ENCODE measurements at regions not wholly inside any gene's neighbourhood (a gene's known extent, or its start where the extent isn't known, plus 50 kb on each side); places are given as distances from the start of the nearest gene placed in this dataset.

- 78 to 86% methylated on average over 4 of the region's 4 CpGs for WGBS, 2 donors
- ATAC-seq (no peak), DNase-seq (no peak)
- Histone ChIP-seq H3K27me3 (no peaks in the 10 kb centered on the region), H3K27ac (no peak overlapping the region), H3K4me3 (no peak overlapping the region), H3K4me1 (no peaks in the 10 kb centered on the region), H3K36me3 (replicated peaks in 1 of 2; ENCODE audit: insufficient read depth in 1 of 2, low read depth in 2 of 2) (no peaks in the 10 kb centered on the region), H3K9me3 (no peaks in the 10 kb centered on the region)
- TF ChIP-seq, protein P1, sequence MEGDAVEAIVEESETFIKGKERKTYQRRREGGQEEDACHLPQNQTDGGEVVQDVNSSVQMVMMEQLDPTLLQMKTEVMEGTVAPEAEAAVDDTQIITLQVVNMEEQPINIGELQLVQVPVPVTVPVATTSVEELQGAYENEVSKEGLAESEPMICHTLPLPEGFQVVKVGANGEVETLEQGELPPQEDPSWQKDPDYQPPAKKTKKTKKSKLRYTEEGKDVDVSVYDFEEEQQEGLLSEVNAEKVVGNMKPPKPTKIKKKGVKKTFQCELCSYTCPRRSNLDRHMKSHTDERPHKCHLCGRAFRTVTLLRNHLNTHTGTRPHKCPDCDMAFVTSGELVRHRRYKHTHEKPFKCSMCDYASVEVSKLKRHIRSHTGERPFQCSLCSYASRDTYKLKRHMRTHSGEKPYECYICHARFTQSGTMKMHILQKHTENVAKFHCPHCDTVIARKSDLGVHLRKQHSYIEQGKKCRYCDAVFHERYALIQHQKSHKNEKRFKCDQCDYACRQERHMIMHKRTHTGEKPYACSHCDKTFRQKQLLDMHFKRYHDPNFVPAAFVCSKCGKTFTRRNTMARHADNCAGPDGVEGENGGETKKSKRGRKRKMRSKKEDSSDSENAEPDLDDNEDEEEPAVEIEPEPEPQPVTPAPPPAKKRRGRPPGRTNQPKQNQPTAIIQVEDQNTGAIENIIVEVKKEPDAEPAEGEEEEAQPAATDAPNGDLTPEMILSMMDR (IDR thresholded peaks at IDR 0.05), result no peak
- no peak for TF ChIP-seq POLR2A (IDR thresholded peaks at IDR 0.05)
- intact Hi-C loops (cut with DNase I), result no loop called here
These were observed 1251.0 kb downstream of the PCDH17 start for GRCh38 chr13:58882516-58882915.

DNA sequence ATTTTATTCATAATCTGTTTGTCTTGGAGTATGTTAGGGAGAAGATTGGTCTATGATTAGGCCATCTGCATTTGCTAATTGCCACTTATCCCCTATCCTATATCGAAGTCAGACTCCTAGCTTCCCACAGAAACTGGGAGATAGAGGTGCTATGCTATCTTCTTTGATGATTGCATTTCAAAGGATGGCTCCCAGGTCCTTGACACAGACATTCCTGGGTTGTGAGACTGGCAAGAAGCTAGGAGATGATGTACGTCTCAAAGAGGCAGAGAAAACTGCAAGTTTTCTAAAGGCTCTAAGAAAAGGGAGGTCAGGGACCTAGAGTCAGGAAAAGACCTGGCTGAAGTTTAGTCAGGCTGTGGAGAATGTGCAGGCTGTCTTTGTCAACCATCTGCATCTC lies 1251.9 kb downstream of the PCDH17 start:
- Histone ChIP-seq H3K4me3 (no peak overlapping the region), H3K9me3 (no peaks in the 10 kb centered on the region), H3K27me3 (no peaks in the 10 kb centered on the region), H3K27ac (no peak overlapping the region), H3K4me1 (no peaks in the 10 kb centered on the region), H3K36me3 (replicated peaks in 1 of 2; ENCODE audit: insufficient read depth in 1 of 2, low read depth in 2 of 2) (no peaks in the 10 kb centered on the region)
- DNase-seq (no peak), ATAC-seq (no peak)
- no peak for TF ChIP-seq POLR2A (IDR thresholded peaks at IDR 0.05)
- TF ChIP-seq, protein P1 (IDR thresholded peaks at IDR 0.05), result no peak
- 37 to 47% methylated on average over 2 of the region's 2 CpGs for WGBS, 2 donors
- intact Hi-C loops (cut with DNase I), result no loop called here

DNA sequence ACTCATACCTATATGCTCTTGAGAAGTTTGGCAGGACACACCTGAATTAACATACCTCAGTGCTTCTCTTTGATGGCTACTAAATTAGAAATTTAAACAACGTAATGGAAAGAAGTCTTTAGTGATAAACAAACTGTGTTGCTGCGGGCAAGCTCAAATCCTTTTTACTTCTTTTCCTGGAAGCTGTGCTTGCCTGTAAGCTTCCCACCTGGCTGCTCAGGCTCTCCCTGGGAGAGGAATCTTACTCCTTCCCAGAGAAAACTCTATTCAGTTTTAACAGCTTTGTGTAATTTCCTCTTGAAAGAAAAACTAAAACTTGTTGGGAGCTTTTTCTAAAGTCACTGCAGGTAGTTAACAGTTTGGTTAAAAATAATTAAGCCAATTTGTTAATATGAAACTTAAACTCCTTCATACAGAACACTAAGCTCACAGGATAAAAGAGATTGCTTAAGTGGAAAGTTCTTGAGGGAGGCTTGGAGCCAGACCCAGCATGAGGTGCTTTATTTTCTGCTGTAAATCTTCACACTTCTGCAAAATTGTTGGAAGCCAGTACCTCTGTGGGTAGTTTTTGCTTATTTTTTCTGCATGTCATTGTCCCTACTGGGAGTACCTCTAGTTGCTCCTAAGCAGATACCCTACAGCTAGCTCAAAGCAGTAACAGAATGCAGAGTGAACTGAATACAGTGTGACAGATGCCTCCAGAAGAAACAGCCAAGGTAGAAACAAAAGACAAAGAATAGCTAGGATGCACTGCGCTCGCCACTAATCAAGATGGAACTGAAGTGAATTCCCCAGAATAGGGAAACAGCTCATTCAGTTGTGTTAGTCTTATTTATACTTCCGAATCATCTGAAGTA lies 1253.0 kb downstream of the PCDH17 start:
- Histone ChIP-seq H3K27me3 (no peaks in the 10 kb centered on the region), H3K27ac (no peak overlapping the region), H3K9me3 (no peaks in the 10 kb centered on the region), H3K36me3 (replicated peaks in 1 of 2; ENCODE audit: insufficient read depth in 1 of 2, low read depth in 2 of 2) (no peaks in the 10 kb centered on the region), H3K4me3 (no peak overlapping the region), H3K4me1 (no peaks in the 10 kb centered on the region)
- 58 to 68% methylated on average over 5 of the region's 5 CpGs for WGBS, 2 donors
- DNase-seq (no peak), ATAC-seq (no peak)
- TF ChIP-seq, protein P1 (IDR thresholded peaks at IDR 0.05), result no peak
- no peak for TF ChIP-seq POLR2A (IDR thresholded peaks at IDR 0.05)
- intact Hi-C loops (cut with DNase I), result no loop called here

- intact Hi-C loops (cut with DNase I), result no loop called here
- ATAC-seq, result no peak
- TF ChIP-seq, protein P1 (IDR thresholded peaks at IDR 0.05), result no peak
- TF ChIP-seq POLR2A (IDR thresholded peaks at IDR 0.05), result no peak
- 65 to 81% methylated on average over 1 of the region's 1 CpG for WGBS, 2 donors
- Histone ChIP-seq H3K4me3 (no peak overlapping the region), H3K4me1 (no peaks in the 10 kb centered on the region), H3K27ac (no peak overlapping the region), H3K9me3 (no peaks in the 10 kb centered on the region), H3K36me3 (replicated peaks in 1 of 2; ENCODE audit: insufficient read depth in 1 of 2, low read depth in 2 of 2) (no peaks in the 10 kb centered on the region), H3K27me3 (no peaks in the 10 kb centered on the region)
- DNase-seq, result no peak
These were observed 1257.9 kb downstream of the PCDH17 start for GRCh38 chr13:58889474-58889873.

DNA sequence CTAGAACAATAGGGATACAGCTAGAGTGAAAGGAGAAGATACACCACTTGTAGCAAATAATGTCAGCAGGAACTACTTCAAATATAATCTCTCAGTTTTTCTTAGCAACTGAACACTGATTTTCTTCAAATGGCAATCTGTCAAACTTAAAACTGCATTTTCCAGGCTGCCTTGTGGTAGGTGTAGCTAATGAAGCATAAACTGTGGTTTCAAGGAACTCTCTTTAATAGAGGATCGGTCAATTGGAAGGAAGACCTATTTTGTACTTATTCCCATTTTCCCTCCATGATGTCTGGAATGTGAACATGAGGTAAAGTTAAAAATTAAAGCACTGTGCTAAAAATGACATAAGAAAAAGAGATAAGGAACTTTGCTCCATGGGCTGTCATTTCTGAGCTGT lies 1261.9 kb downstream of the PCDH17 start:
- intact Hi-C loops (cut with DNase I), result loop anchor here (10.0 kb wide), 1 partner anchor 421 kb away; no protein-coding TSS in a partner anchor
- Histone ChIP-seq H3K9me3 (no peaks in the 10 kb centered on the region), H3K4me3 (no peak overlapping the region), H3K4me1 (no peaks in the 10 kb centered on the region), H3K27me3 (no peaks in the 10 kb centered on the region), H3K36me3 (replicated peaks in 1 of 2; ENCODE audit: insufficient read depth in 1 of 2, low read depth in 2 of 2) (no peaks in the 10 kb centered on the region), H3K27ac (no peak overlapping the region)
- DNase-seq, result no peak
- ATAC-seq, result no peak
- TF ChIP-seq, protein P1 (IDR thresholded peaks at IDR 0.05), result no peak
- TF ChIP-seq POLR2A (IDR thresholded peaks at IDR 0.05), result no peak
- 87 to 95% methylated on average over 1 of the region's 1 CpG for WGBS, 2 donors
